ENCODE measurements at regions not wholly inside any gene's neighbourhood (a gene's known extent, or its start where the extent isn't known, plus 50 kb on each side); places are given as distances from the start of the nearest gene placed in this dataset.

- DNase-seq (ENCODE audit: low read depth in 1 of 2, low spot score in 1 of 2): no peak
- Histone ChIP-seq H3K27ac (no peak overlapping the region), H3K27me3 (no peaks in the 10 kb centered on the region), H3K36me3 (no peaks in the 10 kb centered on the region), H3K4me1 (ENCODE audit: low read depth) (no peaks in the 10 kb centered on the region), H3K9me3 (ENCODE audit: low read depth) (no peaks in the 10 kb centered on the region), H3K4me3 (no peak overlapping the region)
- TF ChIP-seq, protein P1, sequence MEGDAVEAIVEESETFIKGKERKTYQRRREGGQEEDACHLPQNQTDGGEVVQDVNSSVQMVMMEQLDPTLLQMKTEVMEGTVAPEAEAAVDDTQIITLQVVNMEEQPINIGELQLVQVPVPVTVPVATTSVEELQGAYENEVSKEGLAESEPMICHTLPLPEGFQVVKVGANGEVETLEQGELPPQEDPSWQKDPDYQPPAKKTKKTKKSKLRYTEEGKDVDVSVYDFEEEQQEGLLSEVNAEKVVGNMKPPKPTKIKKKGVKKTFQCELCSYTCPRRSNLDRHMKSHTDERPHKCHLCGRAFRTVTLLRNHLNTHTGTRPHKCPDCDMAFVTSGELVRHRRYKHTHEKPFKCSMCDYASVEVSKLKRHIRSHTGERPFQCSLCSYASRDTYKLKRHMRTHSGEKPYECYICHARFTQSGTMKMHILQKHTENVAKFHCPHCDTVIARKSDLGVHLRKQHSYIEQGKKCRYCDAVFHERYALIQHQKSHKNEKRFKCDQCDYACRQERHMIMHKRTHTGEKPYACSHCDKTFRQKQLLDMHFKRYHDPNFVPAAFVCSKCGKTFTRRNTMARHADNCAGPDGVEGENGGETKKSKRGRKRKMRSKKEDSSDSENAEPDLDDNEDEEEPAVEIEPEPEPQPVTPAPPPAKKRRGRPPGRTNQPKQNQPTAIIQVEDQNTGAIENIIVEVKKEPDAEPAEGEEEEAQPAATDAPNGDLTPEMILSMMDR (IDR thresholded peaks at IDR 0.05; ENCODE audit: low read depth, low read length): no peak
Measured at GRCh38 chr11:86180851-86181250, 63.7 kb upstream of the EED start.

DNA sequence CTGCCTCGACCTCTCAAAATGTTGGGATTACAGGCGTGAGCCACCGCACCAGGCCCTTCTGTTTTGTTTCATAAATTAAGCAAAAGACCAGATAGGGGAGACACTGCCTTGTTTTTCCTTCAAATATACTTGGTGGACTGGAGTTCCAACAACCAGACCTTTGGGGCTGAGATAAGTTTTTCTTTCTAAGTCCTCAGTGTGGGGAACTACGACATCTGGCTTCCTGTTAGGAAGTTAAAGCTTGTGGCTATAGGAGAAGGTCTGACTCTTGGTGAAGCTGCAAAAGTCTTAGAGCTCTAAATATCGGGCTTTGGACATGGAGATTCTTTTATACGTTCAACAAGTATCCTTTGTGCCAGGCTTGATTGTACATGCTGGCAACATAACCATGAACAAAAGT, 64.1 kb upstream of the EED start:
- Histone ChIP-seq H3K4me3 (no peak overlapping the region), H3K9me3 (ENCODE audit: low read depth) (no peaks in the 10 kb centered on the region), H3K4me1 (ENCODE audit: low read depth) (no peaks in the 10 kb centered on the region), H3K27me3 (no peaks in the 10 kb centered on the region), H3K36me3 (no peaks in the 10 kb centered on the region), H3K27ac (no peak overlapping the region)
- TF ChIP-seq, protein P1 (IDR thresholded peaks at IDR 0.05; ENCODE audit: low read depth, low read length): no peak
- no peak for DNase-seq (ENCODE audit: low read depth in 1 of 2, low spot score in 1 of 2)

DNA sequence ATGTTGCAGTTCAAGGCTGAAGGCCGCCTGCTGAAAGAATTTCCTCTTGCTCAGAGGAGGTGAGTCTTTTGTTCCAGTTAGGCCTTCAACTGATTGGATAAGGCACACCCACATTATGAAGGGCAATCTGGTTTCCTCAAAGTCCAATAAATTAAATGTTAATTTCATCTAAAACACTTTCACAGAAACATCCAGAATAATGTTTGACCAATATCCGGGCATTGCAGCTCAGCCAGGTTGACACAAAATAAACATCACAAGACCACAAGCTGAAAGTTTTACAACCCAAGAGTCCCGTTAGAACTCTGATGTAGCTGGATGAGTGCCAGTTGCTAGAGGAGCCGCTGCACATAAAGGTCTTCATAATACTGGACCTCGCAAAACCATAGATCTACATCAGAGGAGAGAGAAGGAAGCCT, 64.9 kb upstream of the EED start:
- H3K27me3 ChIP-seq: no peaks in the 10 kb centered on the region
- no peaks in the 10 kb centered on the region for H3K9me3 ChIP-seq (ENCODE audit: low read depth)
- H3K4me1 ChIP-seq (ENCODE audit: low read depth): peaks cover under 1% of the 10 kb centered on the region
- no peaks in the 10 kb centered on the region for H3K36me3 ChIP-seq
- H3K27ac ChIP-seq: no peak overlapping the region
- no peak for DNase-seq (ENCODE audit: low read depth in 1 of 2, low spot score in 1 of 2)
- TF ChIP-seq, protein P1 (IDR thresholded peaks at IDR 0.05; ENCODE audit: low read depth, low read length): no peak
- no peak overlapping the region for H3K4me3 ChIP-seq

DNA sequence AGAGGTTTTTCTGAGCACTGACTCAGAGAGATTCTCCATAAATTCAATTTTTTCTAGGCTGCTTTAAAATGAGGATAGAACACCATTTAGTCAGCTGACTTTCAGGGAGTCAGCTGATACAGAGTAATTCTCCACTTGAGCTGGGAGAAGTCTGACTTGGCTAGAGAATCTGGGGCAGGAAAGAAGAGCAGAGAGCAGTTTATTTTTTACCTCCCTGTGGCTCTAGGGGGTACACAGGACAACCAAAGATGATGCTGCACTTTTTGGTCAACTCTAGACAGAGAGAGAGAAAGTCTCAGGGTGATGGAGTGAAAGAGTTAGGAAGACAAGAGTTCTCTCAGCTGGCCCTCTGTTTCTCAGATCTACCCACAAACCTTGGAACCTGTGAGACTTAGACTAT, 67.3 kb upstream of the EED start:
- H3K27ac ChIP-seq: no peak overlapping the region
- no peak overlapping the region for H3K4me3 ChIP-seq
- TF ChIP-seq, protein P1 (IDR thresholded peaks at IDR 0.05; ENCODE audit: low read depth, low read length): no peak
- H3K27me3 ChIP-seq: no peaks in the 10 kb centered on the region
- no peaks in the 10 kb centered on the region for H3K36me3 ChIP-seq
- peaks cover 12% of the 10 kb centered on the region for H3K4me1 ChIP-seq (ENCODE audit: low read depth)
- DNase-seq (ENCODE audit: low read depth in 1 of 2, low spot score in 1 of 2): no peak
- no peaks in the 10 kb centered on the region for H3K9me3 ChIP-seq (ENCODE audit: low read depth)

- TF ChIP-seq, protein P1 (IDR thresholded peaks at IDR 0.05; ENCODE audit: low read depth, low read length): no peak
- peaks cover 12% of the 10 kb centered on the region for H3K4me1 ChIP-seq (ENCODE audit: low read depth)
- DNase-seq (ENCODE audit: low read depth in 1 of 2, low spot score in 1 of 2): peak in 1 of 2 donors; percentile 43
- H3K27me3 ChIP-seq: no peaks in the 10 kb centered on the region
- H3K4me3 ChIP-seq: no peak overlapping the region
- H3K36me3 ChIP-seq: no peaks in the 10 kb centered on the region
- H3K27ac ChIP-seq: no peak overlapping the region
- no peaks in the 10 kb centered on the region for H3K9me3 ChIP-seq (ENCODE audit: low read depth)
Measured at GRCh38 chr11:86176165-86176884, 68.2 kb upstream of the EED start.
